RWPE2 (cell line): ENCODE measurements at regions not wholly inside any gene's neighbourhood (a gene's known extent, or its start where the extent isn't known, plus 50 kb on each side); places are given as distances from the start of the nearest gene placed in this dataset.
"Not testable (repeated sequence)": the region's sequence is repeated elsewhere in the genome, so short reads cannot be mapped to it uniquely, and the experiment has no call there.

Experiments used
- ATAC-seq: fragments of 200-7000 bp; cut with Tn5 transposase; 3 replicates; pipeline ENCODE4 v1.9.1; 2021; ENCODE audit warnings: low read depth
- DNase-seq: peaks from one replicate; pipeline ENCODE4 v3.0.0-alpha.2; 2020; ENCODE audit warnings: low spot score
- H3K27ac ChIP-seq: fragments of 450-650 bp; 2 replicates; pipeline ENCODE4 v1.5.1; 2017; ENCODE audit warnings: mild to moderate bottlenecking; ENCODE audit not compliant: poor library complexity, severe bottlenecking
- H3K27me3 ChIP-seq: fragments of 250-450 bp; sonication (Bioruptor Pico); 2 replicates; pipeline ENCODE4 v1.5.1; 2021; ENCODE audit warnings: mild to moderate bottlenecking, moderate library complexity; ENCODE audit not compliant: insufficient read depth, poor library complexity, severe bottlenecking
- H3K36me3 ChIP-seq: fragments of 250-450 bp; sonication (Bioruptor Pico); 2 replicates; pipeline ENCODE4 v1.5.1; 2020; ENCODE audit warnings: low read depth, mild to moderate bottlenecking, moderate library complexity
- H3K4me1 ChIP-seq: fragments of 250-450 bp; sonication (Bioruptor Pico); 2 replicates; pipeline ENCODE4 v1.5.1; 2021; ENCODE audit warnings: mild to moderate bottlenecking, moderate library complexity; ENCODE audit not compliant: insufficient read depth, poor library complexity, severe bottlenecking
- H3K4me3 ChIP-seq: fragments of 250-450 bp; sonication (Bioruptor Pico); 2 replicates; pipeline ENCODE4 v1.5.1; 2021; ENCODE audit warnings: mild to moderate bottlenecking, moderate library complexity; ENCODE audit not compliant: severe bottlenecking
- H3K9me3 ChIP-seq: fragments of 250-450 bp; sonication (Bioruptor Pico); 2 replicates; pipeline ENCODE4 v1.5.1; 2021; ENCODE audit warnings: mild to moderate bottlenecking, moderate library complexity; ENCODE audit not compliant: severe bottlenecking
- TF ChIP-seq, protein P1 (sequence below): fragments of 450-650 bp; IDR thresholded peaks from one replicate; pipeline ENCODE4 v1.5.1; 2017; ENCODE audit warnings: mild to moderate bottlenecking, moderate library complexity; ENCODE audit not compliant: poor library complexity, severe bottlenecking

DNA sequence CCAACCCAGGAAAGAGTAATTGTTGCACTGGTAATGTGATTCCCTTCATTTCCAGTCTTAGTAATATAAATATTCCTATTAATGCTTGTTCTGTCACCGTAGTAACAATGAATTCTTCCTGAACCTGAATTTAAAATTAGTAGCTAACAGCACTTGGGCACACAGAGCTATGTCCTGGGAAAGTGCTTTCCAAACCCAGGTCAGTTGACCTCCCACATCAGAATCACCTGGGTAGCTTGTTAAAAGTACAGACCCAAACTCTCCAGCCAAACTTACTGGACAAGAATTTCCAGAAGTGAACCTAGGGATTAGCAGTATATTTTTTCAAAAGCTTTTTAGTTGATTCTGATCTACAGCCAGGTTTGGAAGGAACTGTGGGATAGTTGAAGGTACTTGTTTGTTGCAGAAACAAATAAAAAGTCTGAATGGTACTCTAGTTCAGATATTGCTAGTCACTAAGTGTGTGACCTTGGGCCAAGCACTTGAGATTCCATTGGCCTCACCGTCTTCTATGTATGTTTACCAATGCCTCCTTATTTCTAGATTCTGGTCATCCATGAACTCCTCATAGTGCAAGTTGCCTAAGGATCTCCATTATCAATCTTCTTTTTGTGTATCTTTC, 192.9 kb upstream of the CNKSR2 start:
- no peak for ATAC-seq

DNA sequence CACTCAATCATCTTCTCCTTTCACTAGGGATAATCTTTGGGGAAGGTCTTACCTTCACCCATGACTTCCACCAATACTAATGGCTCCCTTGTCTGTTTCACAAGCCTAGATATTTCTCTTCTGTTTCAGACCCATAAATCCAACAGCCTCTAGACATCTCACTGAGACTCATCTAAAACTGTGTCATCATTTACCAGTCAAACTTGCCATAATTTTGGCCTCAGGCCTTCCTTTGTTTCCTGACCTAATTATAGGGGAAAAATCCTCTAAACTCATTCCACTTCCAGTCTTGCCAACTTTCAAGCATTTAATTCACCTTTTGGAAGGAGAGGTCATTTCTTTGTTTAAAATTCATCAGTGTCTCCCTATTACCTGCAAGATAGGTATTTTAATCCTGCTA, 181.0 kb upstream of the CNKSR2 start:
- H3K36me3 ChIP-seq, result no peaks in the 10 kb centered on the region
- H3K4me3 ChIP-seq, result no peak overlapping the region

More for the DNA sequence above, 192.9 kb upstream of the CNKSR2 start:
- H3K27me3 ChIP-seq, result no peaks in the 10 kb centered on the region
- no peaks in the 10 kb centered on the region for H3K36me3 ChIP-seq
- no peak overlapping the region for H3K27ac ChIP-seq
- no peak overlapping the region for H3K4me3 ChIP-seq
- TF ChIP-seq, protein P1, sequence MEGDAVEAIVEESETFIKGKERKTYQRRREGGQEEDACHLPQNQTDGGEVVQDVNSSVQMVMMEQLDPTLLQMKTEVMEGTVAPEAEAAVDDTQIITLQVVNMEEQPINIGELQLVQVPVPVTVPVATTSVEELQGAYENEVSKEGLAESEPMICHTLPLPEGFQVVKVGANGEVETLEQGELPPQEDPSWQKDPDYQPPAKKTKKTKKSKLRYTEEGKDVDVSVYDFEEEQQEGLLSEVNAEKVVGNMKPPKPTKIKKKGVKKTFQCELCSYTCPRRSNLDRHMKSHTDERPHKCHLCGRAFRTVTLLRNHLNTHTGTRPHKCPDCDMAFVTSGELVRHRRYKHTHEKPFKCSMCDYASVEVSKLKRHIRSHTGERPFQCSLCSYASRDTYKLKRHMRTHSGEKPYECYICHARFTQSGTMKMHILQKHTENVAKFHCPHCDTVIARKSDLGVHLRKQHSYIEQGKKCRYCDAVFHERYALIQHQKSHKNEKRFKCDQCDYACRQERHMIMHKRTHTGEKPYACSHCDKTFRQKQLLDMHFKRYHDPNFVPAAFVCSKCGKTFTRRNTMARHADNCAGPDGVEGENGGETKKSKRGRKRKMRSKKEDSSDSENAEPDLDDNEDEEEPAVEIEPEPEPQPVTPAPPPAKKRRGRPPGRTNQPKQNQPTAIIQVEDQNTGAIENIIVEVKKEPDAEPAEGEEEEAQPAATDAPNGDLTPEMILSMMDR, result no peak
- H3K9me3 ChIP-seq, result no peaks in the 10 kb centered on the region
- no peak for DNase-seq
- H3K4me1 ChIP-seq, result no peaks in the 10 kb centered on the region

DNA sequence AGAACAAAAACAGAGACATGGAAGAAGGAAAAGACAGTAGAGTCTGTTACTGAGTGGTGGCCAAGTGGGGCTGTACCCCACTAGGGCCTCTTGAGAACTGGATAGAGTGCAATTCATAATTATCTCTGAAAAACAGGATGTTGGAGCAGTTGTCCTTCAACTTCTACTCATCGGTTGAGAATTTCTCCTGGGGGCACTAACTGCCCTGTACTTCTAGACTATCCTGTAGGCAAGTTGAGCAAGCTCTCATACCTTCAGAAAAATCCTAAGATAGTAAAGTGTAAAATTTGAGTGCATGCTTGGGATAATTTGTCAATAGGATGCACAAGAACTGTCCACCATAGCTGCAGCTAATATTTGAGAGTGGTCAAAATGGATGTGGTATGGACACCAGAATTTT, 179.7 kb upstream of the CNKSR2 start:
- H3K36me3 ChIP-seq, result no peaks in the 10 kb centered on the region
- H3K27ac ChIP-seq, result no peak overlapping the region
- no peaks in the 10 kb centered on the region for H3K9me3 ChIP-seq
- no peak overlapping the region for H3K4me3 ChIP-seq
- no peaks in the 10 kb centered on the region for H3K27me3 ChIP-seq
- no peak for DNase-seq
- no peak for ATAC-seq
- H3K4me1 ChIP-seq, result no peaks in the 10 kb centered on the region
- TF ChIP-seq, protein P1, result no peak

More for the DNA sequence above, 181.0 kb upstream of the CNKSR2 start:
- no peak overlapping the region for H3K27ac ChIP-seq
- no peaks in the 10 kb centered on the region for H3K27me3 ChIP-seq
- ATAC-seq, result no peak
- no peak for DNase-seq
- no peaks in the 10 kb centered on the region for H3K9me3 ChIP-seq
- H3K4me1 ChIP-seq, result no peaks in the 10 kb centered on the region
- TF ChIP-seq, protein P1, result no peak

DNA sequence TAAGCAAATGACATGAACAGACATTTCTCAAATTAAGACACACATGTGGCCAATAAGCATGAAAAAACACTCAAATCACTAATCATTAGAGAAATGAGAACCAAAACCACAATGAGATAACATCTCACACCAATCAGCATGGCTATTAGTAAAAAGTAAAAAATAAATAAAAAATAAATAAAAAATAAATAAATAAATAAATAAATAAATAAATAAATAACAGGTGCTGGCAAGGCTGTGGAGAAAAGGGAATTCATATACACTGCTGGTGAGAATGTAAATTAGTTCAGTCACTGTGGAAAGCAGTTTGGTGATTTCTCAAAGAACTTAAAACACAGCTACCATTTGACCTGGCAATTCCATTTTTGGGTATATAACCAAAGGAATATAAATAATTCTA, 167.1 kb upstream of the CNKSR2 start:
- DNase-seq (no peak), ATAC-seq (no peak)
- no peaks in the 10 kb centered on the region for H3K4me1 ChIP-seq
- H3K27me3 ChIP-seq, result no peaks in the 10 kb centered on the region
- H3K4me3 ChIP-seq, result no peak overlapping the region
- H3K9me3 ChIP-seq, result no peaks in the 10 kb centered on the region
- TF ChIP-seq, protein P1, result no peak
- H3K36me3 ChIP-seq, result no peaks in the 10 kb centered on the region
- no peak overlapping the region for H3K27ac ChIP-seq

DNA sequence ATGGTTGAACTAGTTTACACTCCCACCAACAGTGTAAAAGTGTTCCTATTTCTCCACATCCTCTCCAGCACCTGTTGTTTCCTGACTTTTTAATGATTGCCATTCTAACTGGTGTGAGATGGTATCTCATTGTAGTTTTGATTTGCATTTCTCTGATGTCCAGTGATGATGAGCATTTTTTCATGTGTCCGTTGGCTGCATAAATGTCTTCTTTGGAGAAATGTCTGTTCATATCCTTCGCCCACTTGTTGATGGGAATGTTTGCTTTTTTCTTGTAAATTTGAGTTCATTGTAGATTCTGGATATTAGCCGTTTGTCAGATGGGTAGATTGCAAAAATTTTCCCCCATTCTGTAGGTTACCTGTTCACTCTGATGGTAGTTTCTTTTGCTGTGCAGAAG, 155.0 kb upstream of the CNKSR2 start:
- H3K4me1 ChIP-seq, H3K27ac ChIP-seq, H3K4me3 ChIP-seq, H3K36me3 ChIP-seq, H3K9me3 ChIP-seq, H3K27me3 ChIP-seq, ATAC-seq, DNase-seq: not testable (repeated sequence)
